Dendritic cell treated with granulocyte-macrophage colony-stimulating factor and Interleukin-4, amounts not matched to agents 40 ng/mL and 50 ng/mL, for 4 days (primary cell): ENCODE measurements at regions not wholly inside any gene's neighbourhood (a gene's known extent, or its start where the extent isn't known, plus 50 kb on each side); places are given as distances from the start of the nearest gene placed in this dataset.

ENCODE experiments used
- H3K27ac Mint-ChIP-seq: one replicate; pipeline ENCODE4 v1.8.0; 2022; ENCODE audit warnings: mild to moderate bottlenecking, mixed read lengths
- H3K27me3 Mint-ChIP-seq: one replicate; pipeline ENCODE4 v1.8.0; 2022; ENCODE audit warnings: mild to moderate bottlenecking, mixed read lengths
- H3K36me3 Mint-ChIP-seq: one replicate; pipeline ENCODE4 v1.8.0; 2022; ENCODE audit warnings: low read depth, mixed read lengths
- H3K4me1 Mint-ChIP-seq: one replicate; pipeline ENCODE4 v1.8.0; 2022; ENCODE audit warnings: low read depth, mixed read lengths
- H3K4me3 Mint-ChIP-seq: one replicate; pipeline ENCODE4 v1.8.0; 2022; ENCODE audit warnings: mild to moderate bottlenecking, moderate library complexity, mixed read lengths
- H3K9me3 Mint-ChIP-seq: one replicate; pipeline ENCODE4 v1.8.0; 2022; ENCODE audit warnings: mixed read lengths
- intact Hi-C: fragments of 100-400 bp; cut with micrococcal nuclease; formaldehyde crosslinking; loops from one replicate; pipeline ENCODE4 v1.15.0; 2022

GRCh38 chr6:14278446-14278845 is 160.9 kb downstream of the CD83 start:
- Mint-ChIP-seq H3K27ac (no peak overlapping the region), H3K9me3 (peaks cover 10% of the 10 kb centered on the region), H3K4me1 (peaks cover 50% of the 10 kb centered on the region), H3K27me3 (peaks cover 17% of the 10 kb centered on the region), H3K4me3 (no peak overlapping the region), H3K36me3 (no peaks in the 10 kb centered on the region)
- intact Hi-C loops, result no loop called here

GRCh38 chr6:14280006-14280510 is 162.5 kb downstream of the CD83 start:
- intact Hi-C loops, result loop anchor here (10.0 kb wide), 1 partner anchor 45 kb away; no protein-coding TSS in a partner anchor
- Mint-ChIP-seq H3K4me3 (no peak overlapping the region), H3K4me1 (peaks cover 40% of the 10 kb centered on the region), H3K27me3 (peaks cover 6% of the 10 kb centered on the region), H3K9me3 (peaks cover 10% of the 10 kb centered on the region), H3K36me3 (no peaks in the 10 kb centered on the region), H3K27ac (no peak overlapping the region)

- peaks cover 1% of the 10 kb centered on the region for H3K27me3 Mint-ChIP-seq
- no peak overlapping the region for H3K27ac Mint-ChIP-seq
- intact Hi-C loops, result loop anchor here (10.0 kb wide), 1 partner anchor 46 kb away; no protein-coding TSS in a partner anchor
- no peak overlapping the region for H3K4me3 Mint-ChIP-seq
- peaks cover 10% of the 10 kb centered on the region for H3K9me3 Mint-ChIP-seq
- peaks cover 32% of the 10 kb centered on the region for H3K4me1 Mint-ChIP-seq
- no peaks in the 10 kb centered on the region for H3K36me3 Mint-ChIP-seq
Observed at GRCh38 chr6:14280766-14281293, 163.3 kb downstream of the CD83 start.

GRCh38 chr6:14281811-14282660 is 164.5 kb downstream of the CD83 start:
- no peak overlapping the region for H3K4me3 Mint-ChIP-seq
- intact Hi-C loops, result loop anchor here (10.0 kb wide), 1 partner anchor 47 kb away; no protein-coding TSS in a partner anchor
- H3K9me3 Mint-ChIP-seq, result peaks cover 10% of the 10 kb centered on the region
- peaks cover 20% of the 10 kb centered on the region for H3K4me1 Mint-ChIP-seq
- no peak overlapping the region for H3K27ac Mint-ChIP-seq
- peaks cover 1% of the 10 kb centered on the region for H3K27me3 Mint-ChIP-seq
- no peaks in the 10 kb centered on the region for H3K36me3 Mint-ChIP-seq

GRCh38 chr6:14282854-14283505 is 165.4 kb downstream of the CD83 start:
- intact Hi-C loops, result loop anchor here (10.0 kb wide), 1 partner anchor 48 kb away; no protein-coding TSS in a partner anchor
- Mint-ChIP-seq H3K27me3 (peaks cover 1% of the 10 kb centered on the region), H3K9me3 (peaks cover 10% of the 10 kb centered on the region), H3K4me3 (no peak overlapping the region), H3K4me1 (peaks cover 10% of the 10 kb centered on the region), H3K27ac (no peak overlapping the region), H3K36me3 (no peaks in the 10 kb centered on the region)

- peaks cover 10% of the 10 kb centered on the region for H3K4me1 Mint-ChIP-seq
- H3K36me3 Mint-ChIP-seq, result no peaks in the 10 kb centered on the region
- intact Hi-C loops, result loop anchor here (10.0 kb wide), 1 partner anchor 49 kb away; no protein-coding TSS in a partner anchor
- no peak overlapping the region for H3K27ac Mint-ChIP-seq
- no peaks in the 10 kb centered on the region for H3K27me3 Mint-ChIP-seq
- H3K9me3 Mint-ChIP-seq, result peaks cover 10% of the 10 kb centered on the region
- H3K4me3 Mint-ChIP-seq, result no peak overlapping the region
Observed at GRCh38 chr6:14283600-14284235, 166.1 kb downstream of the CD83 start.

GRCh38 chr6:14284969-14285590 is 167.5 kb downstream of the CD83 start:
- intact Hi-C loops, result loop anchor here (10.0 kb wide), 1 partner anchor 50 kb away; no protein-coding TSS in a partner anchor
- Mint-ChIP-seq H3K36me3 (no peaks in the 10 kb centered on the region), H3K4me1 (peaks cover 10% of the 10 kb centered on the region), H3K27ac (no peak overlapping the region), H3K4me3 (no peak overlapping the region), H3K9me3 (peaks cover 7% of the 10 kb centered on the region), H3K27me3 (no peaks in the 10 kb centered on the region)

GRCh38 chr6:14286144-14286543 is 168.6 kb downstream of the CD83 start:
- peaks cover 10% of the 10 kb centered on the region for H3K4me1 Mint-ChIP-seq
- intact Hi-C loops, result loop anchor here (10.0 kb wide), 1 partner anchor 51 kb away; no protein-coding TSS in a partner anchor
- H3K36me3 Mint-ChIP-seq, result no peaks in the 10 kb centered on the region
- no peak overlapping the region for H3K4me3 Mint-ChIP-seq
- no peaks in the 10 kb centered on the region for H3K27me3 Mint-ChIP-seq
- H3K27ac Mint-ChIP-seq, result no peak overlapping the region
- no peaks in the 10 kb centered on the region for H3K9me3 Mint-ChIP-seq

GRCh38 chr6:14286634-14287428 is 169.3 kb downstream of the CD83 start:
- Mint-ChIP-seq H3K27ac (no peak overlapping the region), H3K4me1 (peaks cover 10% of the 10 kb centered on the region), H3K4me3 (no peak overlapping the region)

GRCh38 chr6:14287707-14288106 is 170.1 kb downstream of the CD83 start:
- Mint-ChIP-seq H3K4me3 (no peak overlapping the region), H3K9me3 (no peaks in the 10 kb centered on the region), H3K27me3 (no peaks in the 10 kb centered on the region), H3K27ac (no peak overlapping the region), H3K4me1 (peaks cover 10% of the 10 kb centered on the region), H3K36me3 (no peaks in the 10 kb centered on the region)
- intact Hi-C loops, result loop anchor here (10.0 kb wide), 1 partner anchor 53 kb away; no protein-coding TSS in a partner anchor

More at GRCh38 chr6:14286634-14287428, 169.3 kb downstream of the CD83 start:
- intact Hi-C loops, result loop anchor here (10.0 kb wide), 1 partner anchor 52 kb away; no protein-coding TSS in a partner anchor
- Mint-ChIP-seq H3K36me3 (no peaks in the 10 kb centered on the region), H3K27me3 (no peaks in the 10 kb centered on the region), H3K9me3 (no peaks in the 10 kb centered on the region)

- intact Hi-C loops, result loop anchor here (10.0 kb wide), 1 partner anchor 54 kb away; no protein-coding TSS in a partner anchor
- Mint-ChIP-seq H3K4me1 (peaks cover 4% of the 10 kb centered on the region), H3K27me3 (no peaks in the 10 kb centered on the region), H3K27ac (no peak overlapping the region), H3K36me3 (no peaks in the 10 kb centered on the region), H3K9me3 (no peaks in the 10 kb centered on the region), H3K4me3 (no peak overlapping the region)
Observed at GRCh38 chr6:14288910-14289309, 171.3 kb downstream of the CD83 start.

GRCh38 chr6:14290041-14290771 is 172.6 kb downstream of the CD83 start:
- no peak overlapping the region for H3K4me3 Mint-ChIP-seq
- H3K4me1 Mint-ChIP-seq, result no peaks in the 10 kb centered on the region
- no peaks in the 10 kb centered on the region for H3K36me3 Mint-ChIP-seq
- no peak overlapping the region for H3K27ac Mint-ChIP-seq
- H3K27me3 Mint-ChIP-seq, result peaks cover 1% of the 10 kb centered on the region
- intact Hi-C loops, result no loop called here
- H3K9me3 Mint-ChIP-seq, result no peaks in the 10 kb centered on the region
